ENCODE measurements at regions not wholly inside any gene's neighbourhood (a gene's known extent, or its start where the extent isn't known, plus 50 kb on each side); places are given as distances from the start of the nearest gene placed in this dataset.

GRCh38 chr6:42507195-42507594 is 55.5 kb upstream of the TRERF1 start:
- Histone ChIP-seq H3K4me3 (ENCODE audit: low read length, poor library complexity, severe bottlenecking) (no peak overlapping the region), H4K20me1 (ENCODE audit: insufficient read depth, low read length, poor library complexity, severe bottlenecking) (no peaks in the 10 kb centered on the region), H3K9me2 (replicated peaks; ENCODE audit: low read depth, low read length) (no peaks in the 10 kb centered on the region), H3K4me2 (ENCODE audit: low read depth, low read length, poor library complexity, severe bottlenecking) (no peak overlapping the region), H2AFZ (ENCODE audit: low read length) (peak overlapping the region; percentile 59; the same call in 1 of the 2 replicates), H3K27me3 (ENCODE audit: insufficient read depth, low read length, poor library complexity, severe bottlenecking) (no peaks in the 10 kb centered on the region), H3K36me3 (ENCODE audit: insufficient read depth, low read length) (no peaks in the 10 kb centered on the region), H3K9me3 (ENCODE audit: insufficient read depth, low read depth, low read length) (no peaks in the 10 kb centered on the region), H3K9ac (ENCODE audit: low read depth, low read length, poor library complexity, severe bottlenecking) (no peak overlapping the region), H3F3A (ENCODE audit: low read depth) (no peaks in the 10 kb centered on the region), H3K79me2 (ENCODE audit: insufficient read depth, low read length) (no peaks in the 10 kb centered on the region), H3K4me1 (ENCODE audit: insufficient read depth, low read length, poor library complexity, severe bottlenecking) (no peaks in the 10 kb centered on the region)
- no peak for TF ChIP-seq EZH2phosphoT487 (IDR thresholded peaks at IDR 0.05; ENCODE audit: borderline replicate concordance)

GRCh38 chr6:42506070-42506469 is 54.3 kb upstream of the TRERF1 start:
- H3F3A ChIP-seq (ENCODE audit: low read depth): no peaks in the 10 kb centered on the region
- no peaks in the 10 kb centered on the region for H3K4me1 ChIP-seq (ENCODE audit: insufficient read depth, low read length, poor library complexity, severe bottlenecking)
- no peaks in the 10 kb centered on the region for H3K9me2 ChIP-seq (replicated peaks; ENCODE audit: low read depth, low read length)
- H3K4me3 ChIP-seq (ENCODE audit: low read length, poor library complexity, severe bottlenecking): no peak overlapping the region
- TF ChIP-seq EZH2phosphoT487 (IDR thresholded peaks at IDR 0.05; ENCODE audit: borderline replicate concordance): no peak
- TF ChIP-seq CTCF (conservative IDR thresholded peaks at IDR 0.05; ENCODE audit: low read length): no peak
- H2AFZ ChIP-seq (ENCODE audit: low read length): no peak overlapping the region
- no peak overlapping the region for H3K4me2 ChIP-seq (ENCODE audit: low read depth, low read length, poor library complexity, severe bottlenecking)
- no peaks in the 10 kb centered on the region for H3K27me3 ChIP-seq (ENCODE audit: insufficient read depth, low read length, poor library complexity, severe bottlenecking)
- no peaks in the 10 kb centered on the region for H3K79me2 ChIP-seq (ENCODE audit: insufficient read depth, low read length)
- no peaks in the 10 kb centered on the region for H4K20me1 ChIP-seq (ENCODE audit: insufficient read depth, low read length, poor library complexity, severe bottlenecking)
- no peaks in the 10 kb centered on the region for H3K36me3 ChIP-seq (ENCODE audit: insufficient read depth, low read length)
- H3K9ac ChIP-seq (ENCODE audit: low read depth, low read length, poor library complexity, severe bottlenecking): no peak overlapping the region
- no peaks in the 10 kb centered on the region for H3K9me3 ChIP-seq (ENCODE audit: insufficient read depth, low read depth, low read length)

GRCh38 chr6:42505385-42505718 is 53.6 kb upstream of the TRERF1 start:
- no peaks in the 10 kb centered on the region for H3K27me3 ChIP-seq (ENCODE audit: insufficient read depth, low read length, poor library complexity, severe bottlenecking)
- H3K79me2 ChIP-seq (ENCODE audit: insufficient read depth, low read length): no peaks in the 10 kb centered on the region
- no peak overlapping the region for H3K9ac ChIP-seq (ENCODE audit: low read depth, low read length, poor library complexity, severe bottlenecking)
- no peaks in the 10 kb centered on the region for H3K9me2 ChIP-seq (replicated peaks; ENCODE audit: low read depth, low read length)
- no peaks in the 10 kb centered on the region for H3K36me3 ChIP-seq (ENCODE audit: insufficient read depth, low read length)
- no peak overlapping the region for H3K4me2 ChIP-seq (ENCODE audit: low read depth, low read length, poor library complexity, severe bottlenecking)
- H3K4me3 ChIP-seq (ENCODE audit: low read length, poor library complexity, severe bottlenecking): no peak overlapping the region
- H2AFZ ChIP-seq (ENCODE audit: low read length): no peak overlapping the region
- H3K9me3 ChIP-seq (ENCODE audit: insufficient read depth, low read depth, low read length): no peaks in the 10 kb centered on the region
- no peak for TF ChIP-seq CTCF (conservative IDR thresholded peaks at IDR 0.05; ENCODE audit: low read length)
- TF ChIP-seq EZH2phosphoT487 (IDR thresholded peaks at IDR 0.05; ENCODE audit: borderline replicate concordance): no peak
- H3K4me1 ChIP-seq (ENCODE audit: insufficient read depth, low read length, poor library complexity, severe bottlenecking): no peaks in the 10 kb centered on the region
- H4K20me1 ChIP-seq (ENCODE audit: insufficient read depth, low read length, poor library complexity, severe bottlenecking): no peaks in the 10 kb centered on the region
- H3F3A ChIP-seq (ENCODE audit: low read depth): no peaks in the 10 kb centered on the region

- Histone ChIP-seq H2AFZ (ENCODE audit: low read length) (no peak overlapping the region), H3F3A (ENCODE audit: low read depth) (no peaks in the 10 kb centered on the region), H4K20me1 (ENCODE audit: insufficient read depth, low read length, poor library complexity, severe bottlenecking) (no peaks in the 10 kb centered on the region), H3K4me3 (ENCODE audit: low read length, poor library complexity, severe bottlenecking) (no peak overlapping the region), H3K4me1 (ENCODE audit: insufficient read depth, low read length, poor library complexity, severe bottlenecking) (no peaks in the 10 kb centered on the region), H3K79me2 (ENCODE audit: insufficient read depth, low read length) (no peaks in the 10 kb centered on the region), H3K9me2 (replicated peaks; ENCODE audit: low read depth, low read length) (no peaks in the 10 kb centered on the region), H3K27me3 (ENCODE audit: insufficient read depth, low read length, poor library complexity, severe bottlenecking) (no peaks in the 10 kb centered on the region), H3K9me3 (ENCODE audit: insufficient read depth, low read depth, low read length) (no peaks in the 10 kb centered on the region), H3K36me3 (ENCODE audit: insufficient read depth, low read length) (no peaks in the 10 kb centered on the region), H3K9ac (ENCODE audit: low read depth, low read length, poor library complexity, severe bottlenecking) (no peak overlapping the region), H3K4me2 (ENCODE audit: low read depth, low read length, poor library complexity, severe bottlenecking) (no peak overlapping the region)
- no peak for TF ChIP-seq CTCF (conservative IDR thresholded peaks at IDR 0.05; ENCODE audit: low read length)
- TF ChIP-seq EZH2phosphoT487 (IDR thresholded peaks at IDR 0.05; ENCODE audit: borderline replicate concordance): no peak
Measured at GRCh38 chr6:42503894-42504293, 52.2 kb upstream of the TRERF1 start.
